Right lobe of liver (tissue), 4 donors: ENCODE measurements at regions not wholly inside any gene's neighbourhood (a gene's known extent, or its start where the extent isn't known, plus 50 kb on each side); places are given as distances from the start of the nearest gene placed in this dataset.

Source experiments
- CTCF ChIP-seq, 4 donors: fragments of 200-600 bp in 3 of 4; fragments of 450-650 bp in 1 of 4; IDR thresholded peaks; one replicate each; pipeline versions ENCODE4 v1.5.1 to v1.8.0; 2016 to 2022; ENCODE audit warnings: antibody characterized with exemption in 4 of 4, mild to moderate bottlenecking in 2 of 4
- POLR2A ChIP-seq: fragments of 450-650 bp; IDR thresholded peaks from one replicate; pipeline ENCODE4 v1.6.1; 2017; ENCODE audit warnings: antibody characterized with exemption, mild to moderate bottlenecking
- donor health status: DM: no; HTN: no; CAD: no.
- donor health status: DM: no; HTN: no; CAD: no.
- donor health status: DM: no; HTN: yes; CAD: no.

- no peak for TF ChIP-seq CTCF (IDR thresholded peaks at IDR 0.05)
- TF ChIP-seq POLR2A, result no peak
Observed at GRCh38 chr3:110804856-110805255, 266.8 kb upstream of the NECTIN3 start.
